Suppressor macrophage (primary cell): ENCODE measurements at regions not wholly inside any gene's neighbourhood (a gene's known extent, or its start where the extent isn't known, plus 50 kb on each side); places are given as distances from the start of the nearest gene placed in this dataset.
"Not testable (repeated sequence)": the region's sequence is repeated elsewhere in the genome, so short reads cannot be mapped to it uniquely, and the experiment has no call there.

ENCODE experiments used
- DNase-seq, 4 experiments: peaks; one replicate each; pipeline ENCODE4 v3.0.0-alpha.2; 2020 to 2022

- no peak for DNase-seq
Measured at GRCh38 chr2:52520644-52521043, 1247.0 kb upstream of the CHAC2 start.

GRCh38 chr2:52518678-52519077 lies 1248.9 kb upstream of the CHAC2 start:
- no peak for DNase-seq

GRCh38 chr2:52512760-52513159 lies 1254.8 kb upstream of the CHAC2 start:
- no peak for DNase-seq

GRCh38 chr2:52510432-52510831 lies 1257.2 kb upstream of the CHAC2 start:
- no peak for DNase-seq

GRCh38 chr2:52502476-52502860 lies 1265.1 kb upstream of the CHAC2 start:
- no peak for DNase-seq

- no peak for DNase-seq
Measured at GRCh38 chr2:52501715-52502475, 1265.7 kb upstream of the CHAC2 start.

- DNase-seq = no peak
Measured at GRCh38 chr2:52500561-52500960, 1267.0 kb upstream of the CHAC2 start.

GRCh38 chr2:52498077-52498750 lies 1269.4 kb upstream of the CHAC2 start:
- no peak for DNase-seq

- no peak for DNase-seq
Measured at GRCh38 chr2:52495816-52496215, 1271.8 kb upstream of the CHAC2 start.

- no peak for DNase-seq
Measured at GRCh38 chr2:52477166-52477565, 1290.4 kb upstream of the CHAC2 start.

GRCh38 chr2:52475590-52475989 lies 1292.0 kb upstream of the CHAC2 start:
- no peak for DNase-seq

GRCh38 chr2:52474091-52474490 lies 1293.5 kb upstream of the CHAC2 start:
- no peak for DNase-seq

- DNase-seq = no peak
Measured at GRCh38 chr2:52473526-52473925, 1294.1 kb upstream of the CHAC2 start.

GRCh38 chr2:52470457-52470856 lies 1297.1 kb upstream of the CHAC2 start:
- DNase-seq = not testable (repeated sequence)

- no peak for DNase-seq
Measured at GRCh38 chr2:52467189-52467588, 1300.4 kb upstream of the CHAC2 start.

GRCh38 chr2:52465287-52465686 lies 1302.3 kb upstream of the CHAC2 start:
- DNase-seq = no peak

GRCh38 chr2:52463457-52463856 lies 1304.1 kb upstream of the CHAC2 start:
- DNase-seq = no peak

- no peak for DNase-seq
Measured at GRCh38 chr2:52456561-52457377, 1310.8 kb upstream of the CHAC2 start.

- DNase-seq = no peak
Measured at GRCh38 chr2:52454962-52455361, 1312.6 kb upstream of the CHAC2 start.

GRCh38 chr2:52452201-52452600 lies 1315.4 kb upstream of the CHAC2 start:
- no peak for DNase-seq

GRCh38 chr2:52445686-52446085 lies 1321.9 kb upstream of the CHAC2 start:
- no peak for DNase-seq

- no peak for DNase-seq
Measured at GRCh38 chr2:52431352-52431760, 1336.2 kb upstream of the CHAC2 start.

GRCh38 chr2:52429740-52430139 lies 1337.9 kb upstream of the CHAC2 start:
- DNase-seq = no peak

- no peak for DNase-seq
Measured at GRCh38 chr2:52429171-52429570, 1338.4 kb upstream of the CHAC2 start.
